NCI-H1436 (cell line): ENCODE measurements at regions not wholly inside any gene's neighbourhood (a gene's known extent, or its start where the extent isn't known, plus 50 kb on each side); places are given as distances from the start of the nearest gene placed in this dataset.

ENCODE experiments used
- DNase-seq: peaks from one replicate; lab custom pipeline; 2025; lab: John Stamatoyannopoulos, UW

DNA sequence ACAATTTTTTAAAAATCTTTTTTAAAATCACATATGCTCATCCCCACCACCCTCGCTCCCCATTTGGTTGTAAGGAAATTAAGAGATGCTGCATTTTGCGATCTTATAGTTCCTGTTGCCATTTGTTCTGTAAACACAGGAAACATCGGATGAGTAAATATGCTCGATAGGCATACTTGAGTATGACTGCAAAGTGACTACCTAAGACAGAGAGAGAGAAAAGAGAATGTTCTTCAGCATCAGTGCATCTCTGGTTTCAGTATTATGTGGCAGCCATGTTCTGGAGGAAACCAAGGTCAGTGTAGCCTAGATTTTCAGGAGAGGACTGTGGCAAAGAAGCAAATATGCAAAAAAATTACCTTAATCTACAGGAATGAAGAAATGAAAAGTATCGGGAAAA is 265.5 kb upstream of the FMN2 start:
- no peak for DNase-seq

DNA sequence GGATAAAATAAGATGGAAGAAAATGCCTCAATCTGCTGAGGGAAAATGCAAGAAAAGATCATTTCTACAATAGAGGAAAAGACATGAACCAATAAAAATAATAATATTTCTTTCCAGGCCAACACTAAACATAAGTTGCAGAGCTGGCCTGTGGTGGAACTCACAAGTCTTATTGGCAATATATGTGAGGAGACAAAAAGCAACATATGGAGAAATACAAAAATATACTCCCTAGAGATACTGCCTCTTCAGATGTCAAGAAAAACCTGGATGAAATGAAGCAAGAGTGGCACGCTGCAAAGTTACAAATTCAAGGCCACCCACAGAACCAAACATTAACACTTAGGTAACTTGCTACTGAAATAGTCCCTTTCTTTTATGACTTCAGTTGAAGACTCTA is 264.9 kb upstream of the FMN2 start:
- DNase-seq, result no peak

DNA sequence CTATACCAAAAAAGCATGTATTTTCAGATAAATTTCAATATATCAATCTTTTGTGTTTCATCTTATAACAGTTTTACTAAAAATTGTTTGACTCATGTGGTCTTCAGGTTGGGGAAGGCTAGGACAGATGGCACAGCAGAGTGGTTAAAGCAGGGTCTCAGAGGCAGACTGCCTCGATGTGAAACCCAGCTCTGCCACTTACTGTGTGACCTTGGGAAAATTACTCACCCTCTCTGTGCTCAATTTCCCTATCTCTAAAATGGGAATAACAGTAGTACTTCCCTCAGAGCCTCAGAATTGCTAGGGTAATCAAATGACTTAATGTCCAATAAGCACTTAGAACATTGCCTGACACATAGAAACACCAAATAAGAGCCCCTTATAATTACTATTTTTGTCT is 262.1 kb upstream of the FMN2 start:
- no peak for DNase-seq

DNA sequence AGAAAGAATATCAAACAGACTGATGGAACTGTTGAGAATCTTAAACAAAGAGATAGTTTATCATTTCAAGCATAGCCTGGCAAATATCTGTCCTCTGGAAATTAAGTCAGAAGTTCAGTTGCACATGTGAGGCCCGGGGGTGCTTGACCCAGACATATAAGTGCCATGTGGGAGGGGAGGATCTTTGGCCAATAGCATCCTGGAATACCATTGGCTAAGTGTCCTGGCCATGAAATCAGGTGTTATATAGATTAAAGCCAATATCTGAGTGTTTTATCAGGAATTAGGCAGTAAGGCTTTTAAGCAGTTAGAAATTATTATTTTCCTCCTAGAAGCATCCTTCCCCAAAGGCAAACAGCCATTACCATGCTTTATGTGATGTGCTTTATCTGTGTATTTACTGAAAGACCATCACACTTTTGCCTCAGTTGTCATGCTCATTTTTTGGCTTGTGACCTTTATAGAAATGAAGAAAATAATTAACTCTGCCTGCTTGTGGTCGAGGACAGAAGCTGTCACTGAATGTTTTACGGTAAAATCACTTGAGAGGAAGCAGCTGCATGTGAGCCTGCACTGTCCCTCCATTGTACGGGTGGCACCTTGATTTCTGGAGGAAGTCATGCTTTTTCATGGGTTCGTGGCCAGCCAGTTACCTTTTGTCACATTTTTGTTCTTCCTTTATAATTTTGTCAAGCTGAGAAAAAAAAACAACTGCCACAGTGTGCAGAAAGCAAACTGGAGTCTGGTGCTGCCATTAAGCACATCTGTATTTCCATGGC is 259.9 kb upstream of the FMN2 start:
- no peak for DNase-seq

GRCh38 chr1:239833723-239834122 is 258.0 kb upstream of the FMN2 start:
- DNase-seq, result peak; percentile 21

DNA sequence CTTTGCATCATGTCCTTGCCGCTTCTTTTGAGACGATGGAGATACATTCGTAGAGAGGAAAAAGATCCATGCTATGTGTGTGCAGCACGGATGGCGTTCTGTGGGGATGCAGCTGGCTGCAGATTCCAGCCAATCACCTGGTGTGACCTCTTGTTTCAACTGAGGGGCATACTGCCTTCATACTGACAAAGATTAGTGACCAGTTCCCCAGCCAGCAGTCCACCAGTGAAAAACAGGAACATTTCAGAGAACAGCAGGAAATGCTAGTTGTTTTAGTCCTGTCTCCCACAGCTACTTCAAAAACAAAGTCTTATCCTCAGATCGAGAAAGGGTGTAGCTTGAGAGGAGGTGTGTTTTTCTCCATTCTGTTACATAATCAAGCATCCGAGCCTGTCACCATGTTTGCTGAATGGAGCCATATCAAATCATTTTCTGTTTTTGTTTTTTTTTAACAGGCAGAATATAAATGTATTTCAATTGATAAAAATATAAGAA is 255.7 kb upstream of the FMN2 start:
- DNase-seq, result no peak

GRCh38 chr1:239840336-239840735 is 251.3 kb upstream of the FMN2 start:
- no peak for DNase-seq

DNA sequence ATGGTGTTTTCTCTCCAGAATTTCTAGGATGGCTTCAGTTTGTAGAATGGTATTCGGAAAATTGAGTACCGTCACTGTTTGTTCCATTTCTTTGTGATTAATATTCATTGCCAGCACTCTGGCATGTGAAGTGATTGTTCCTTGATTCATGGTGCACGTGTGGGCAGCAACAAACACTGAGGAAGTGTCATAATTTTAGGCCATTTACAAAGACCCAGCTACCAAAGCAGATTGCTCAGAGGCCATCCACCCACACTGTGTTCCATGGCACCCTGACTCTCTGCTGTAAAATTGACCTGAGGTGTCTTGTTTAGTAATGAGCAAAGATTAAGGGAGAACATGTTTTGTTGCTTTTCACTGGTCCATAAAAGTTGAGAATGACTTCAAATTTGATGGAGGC is 250.9 kb upstream of the FMN2 start:
- no peak for DNase-seq

DNA sequence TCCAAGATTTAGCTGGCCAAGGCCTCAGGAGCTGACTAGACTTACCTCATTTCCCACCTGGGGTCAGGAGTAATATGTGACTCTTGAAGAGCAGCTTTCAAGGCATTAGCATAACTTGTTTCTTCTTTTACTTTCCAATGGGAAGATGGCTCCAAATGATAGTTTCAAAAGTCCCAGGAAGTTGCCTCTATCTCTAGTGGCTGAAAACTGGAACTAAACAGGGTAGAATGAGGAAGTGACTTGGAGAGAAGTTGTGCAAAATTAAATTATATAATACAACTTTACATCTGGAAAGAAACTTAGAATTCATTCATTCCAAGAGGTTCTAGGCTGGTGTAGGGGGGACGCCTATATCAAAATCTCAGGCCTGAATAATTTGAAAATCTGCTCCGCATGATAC is 250.1 kb upstream of the FMN2 start:
- no peak for DNase-seq

GRCh38 chr1:239843541-239843940 is 248.1 kb upstream of the FMN2 start:
- DNase-seq, result no peak

DNA sequence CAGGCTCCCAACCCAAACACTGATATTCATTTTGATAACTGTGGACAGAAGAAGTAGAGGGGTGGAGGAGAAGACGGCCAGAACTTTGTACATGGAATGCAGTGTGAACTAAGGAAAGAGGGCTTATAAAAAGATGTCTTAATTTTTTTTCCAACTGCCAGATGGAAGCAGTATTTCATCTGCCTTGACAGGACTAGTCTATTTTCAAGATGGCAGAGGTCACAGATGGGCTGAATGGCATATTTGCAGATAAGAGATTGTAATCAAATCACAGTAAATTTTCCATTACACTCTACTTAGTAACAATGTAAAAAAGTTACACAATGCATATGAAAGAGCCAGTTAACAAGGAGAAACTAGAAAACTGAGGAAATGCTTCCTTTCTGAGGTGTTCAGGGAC is 246.8 kb upstream of the FMN2 start:
- no peak for DNase-seq

DNA sequence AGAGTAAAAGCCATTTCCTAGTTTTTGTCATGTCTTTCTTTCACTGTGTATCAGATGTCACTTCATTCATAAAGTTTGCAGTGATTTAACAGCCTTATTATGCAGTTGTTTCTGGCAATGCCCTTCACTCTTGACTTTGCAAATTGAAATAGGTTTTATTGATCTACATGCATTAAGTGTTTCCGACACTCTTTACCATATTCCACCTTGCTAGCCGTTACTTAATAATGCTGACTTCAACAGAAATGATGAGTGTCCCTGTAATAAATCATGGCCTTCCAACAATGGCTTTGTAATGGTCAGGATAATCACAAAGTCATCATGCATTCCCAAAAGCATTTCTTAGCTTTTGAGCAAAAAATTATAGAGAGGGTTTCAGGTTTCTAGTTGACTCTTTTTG is 236.8 kb upstream of the FMN2 start:
- peak; percentile 31 for DNase-seq

GRCh38 chr1:239856067-239856466 is 235.6 kb upstream of the FMN2 start:
- DNase-seq, result no peak

DNA sequence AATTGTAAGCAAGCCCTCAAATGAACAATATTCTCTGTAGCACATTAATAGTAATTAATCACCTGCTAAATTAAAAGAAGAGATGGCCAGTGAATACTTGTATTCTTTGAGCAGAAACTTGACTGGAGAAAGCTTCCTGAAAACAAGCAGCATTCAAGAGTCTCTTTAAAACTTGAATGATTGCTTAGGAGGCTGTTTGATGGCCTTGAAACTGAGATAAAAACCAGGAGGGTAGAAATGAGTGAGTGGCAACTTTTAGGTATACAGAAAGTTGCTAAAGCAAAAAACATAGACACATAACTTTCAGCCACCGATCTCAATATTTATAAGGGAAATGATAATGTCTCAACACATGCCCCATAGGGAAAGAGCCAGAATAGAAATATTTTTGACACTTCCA is 234.8 kb upstream of the FMN2 start:
- no peak for DNase-seq

DNA sequence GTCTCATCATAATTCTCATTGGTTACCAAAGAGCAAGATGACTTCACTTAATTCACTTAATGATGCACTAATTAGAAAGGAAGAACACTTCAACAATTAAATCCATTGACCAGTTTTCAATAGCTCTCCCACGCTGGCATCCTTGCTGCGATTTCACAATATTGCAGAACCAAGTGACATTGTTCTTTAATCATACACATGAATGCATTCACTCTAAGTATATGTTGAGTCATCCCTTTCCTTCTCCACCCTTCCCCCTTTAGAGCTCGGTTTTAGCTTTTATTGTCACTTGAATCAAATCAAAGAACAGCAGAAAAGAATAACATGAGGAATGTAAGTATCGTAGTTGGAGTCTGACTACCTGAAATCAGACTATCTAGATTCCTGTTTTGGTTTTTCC is 233.6 kb upstream of the FMN2 start:
- DNase-seq, result peak; percentile 35

DNA sequence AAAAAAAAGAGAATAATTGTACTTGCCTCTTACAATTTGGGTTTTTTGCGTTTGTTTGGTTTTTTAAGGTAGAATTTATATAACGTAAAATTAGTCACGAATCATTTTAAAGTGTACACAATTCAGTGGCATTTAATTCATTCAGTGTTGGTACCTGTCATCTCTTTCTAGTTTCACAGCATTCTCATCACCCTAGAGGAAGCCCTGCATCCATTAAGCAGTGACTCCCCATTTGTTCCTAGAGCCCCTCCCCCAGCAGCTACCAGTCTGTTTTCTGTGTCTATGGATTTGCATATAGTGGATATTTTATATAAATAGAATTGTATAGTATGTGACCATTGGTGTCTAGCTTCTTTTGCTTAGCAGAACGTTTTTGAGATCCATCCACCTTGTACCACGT is 233.2 kb upstream of the FMN2 start:
- DNase-seq, result no peak

DNA sequence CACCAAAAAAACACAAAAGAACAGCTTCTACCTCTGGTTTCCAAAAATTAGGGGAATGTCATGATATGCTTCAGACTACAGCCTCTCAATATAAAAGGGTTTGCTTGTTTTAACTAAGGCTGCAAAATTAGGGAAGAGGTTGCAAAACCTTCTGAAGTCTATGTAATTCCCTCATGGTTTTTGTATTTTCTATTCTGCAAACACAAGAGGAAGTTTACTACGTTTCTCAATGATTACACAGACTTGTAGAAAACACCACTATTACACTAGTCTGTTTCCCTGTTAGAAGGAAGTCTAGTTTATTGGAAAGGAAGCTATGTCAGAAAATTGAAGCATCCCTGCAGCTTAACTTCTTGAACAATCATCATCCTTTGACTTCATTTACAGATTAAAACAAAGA is 229.7 kb upstream of the FMN2 start:
- no peak for DNase-seq

DNA sequence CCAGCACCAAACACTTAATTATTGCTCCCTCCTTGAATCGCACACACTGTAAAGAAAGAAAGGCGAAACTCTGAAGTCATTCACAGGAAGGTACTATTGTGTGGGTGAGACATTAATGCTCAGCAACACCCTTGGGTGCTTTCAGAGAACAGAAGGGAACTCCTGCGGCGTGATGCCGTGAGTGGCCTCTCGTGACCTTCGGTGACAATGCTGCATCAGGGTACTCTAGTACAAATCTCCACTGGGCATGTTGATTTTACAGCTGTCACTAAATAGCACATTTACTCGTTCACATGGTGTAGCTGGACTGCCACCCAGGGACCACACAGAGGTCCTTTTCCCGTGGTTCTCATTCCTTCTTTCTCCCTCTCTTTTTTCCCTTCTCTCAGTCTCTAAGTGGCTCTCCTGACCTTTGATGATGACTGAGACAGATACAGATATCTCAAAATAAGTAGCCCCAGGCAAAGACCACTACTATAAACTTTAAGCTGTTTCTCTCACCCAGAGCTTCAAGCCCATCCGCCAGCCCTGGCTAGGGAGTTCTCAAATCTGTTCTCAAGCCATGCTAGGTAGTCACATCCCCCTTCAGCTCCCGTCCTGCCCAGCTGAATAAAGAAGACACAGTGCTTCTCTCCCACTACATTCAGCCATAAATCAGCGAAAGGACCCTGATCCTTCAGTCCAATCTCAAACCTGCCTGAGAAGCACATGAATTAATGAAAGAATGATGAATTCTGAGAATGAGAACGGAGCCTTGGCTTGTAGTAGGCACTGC is 223.4 kb upstream of the FMN2 start:
- no peak for DNase-seq

DNA sequence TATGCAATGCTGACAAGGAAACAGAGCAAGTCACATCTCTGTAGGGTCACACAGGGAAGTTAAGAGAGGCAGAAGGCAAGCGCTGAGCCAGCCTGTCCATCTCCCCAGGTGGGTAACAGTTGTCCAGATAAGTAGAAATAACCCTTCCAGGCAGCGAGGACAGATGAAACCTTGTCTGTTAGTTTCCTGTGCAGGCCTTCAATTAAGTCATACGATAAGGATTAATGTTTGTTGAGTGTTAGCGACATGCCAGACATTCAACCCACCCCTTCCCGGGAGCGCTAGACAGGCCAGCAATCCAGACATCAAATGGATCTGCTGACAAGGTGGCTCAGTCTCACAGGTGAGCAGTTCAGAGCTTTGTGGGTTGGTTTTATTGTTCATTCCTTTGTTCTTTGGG is 221.5 kb upstream of the FMN2 start:
- DNase-seq, result no peak

GRCh38 chr1:239872626-239873025 is 219.1 kb upstream of the FMN2 start:
- DNase-seq, result no peak

DNA sequence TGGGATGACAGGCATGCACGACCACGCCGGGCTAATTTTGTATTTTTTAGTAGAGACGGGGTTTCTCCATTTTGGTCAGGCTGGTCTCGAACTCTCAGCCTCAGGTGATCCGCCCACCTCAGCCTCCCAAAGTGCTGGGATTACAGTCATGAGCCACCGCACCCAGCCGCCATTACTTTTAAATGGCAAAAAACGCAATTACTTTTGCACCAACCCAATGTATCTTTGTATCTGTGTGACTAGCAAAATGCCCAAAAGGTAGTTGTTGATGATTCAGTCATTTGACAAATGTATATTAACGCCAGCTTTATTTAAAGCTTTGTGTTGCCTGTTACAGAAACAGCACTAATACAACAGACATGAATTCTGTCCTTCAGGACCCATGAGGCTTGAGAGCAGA is 216.9 kb upstream of the FMN2 start:
- no peak for DNase-seq

DNA sequence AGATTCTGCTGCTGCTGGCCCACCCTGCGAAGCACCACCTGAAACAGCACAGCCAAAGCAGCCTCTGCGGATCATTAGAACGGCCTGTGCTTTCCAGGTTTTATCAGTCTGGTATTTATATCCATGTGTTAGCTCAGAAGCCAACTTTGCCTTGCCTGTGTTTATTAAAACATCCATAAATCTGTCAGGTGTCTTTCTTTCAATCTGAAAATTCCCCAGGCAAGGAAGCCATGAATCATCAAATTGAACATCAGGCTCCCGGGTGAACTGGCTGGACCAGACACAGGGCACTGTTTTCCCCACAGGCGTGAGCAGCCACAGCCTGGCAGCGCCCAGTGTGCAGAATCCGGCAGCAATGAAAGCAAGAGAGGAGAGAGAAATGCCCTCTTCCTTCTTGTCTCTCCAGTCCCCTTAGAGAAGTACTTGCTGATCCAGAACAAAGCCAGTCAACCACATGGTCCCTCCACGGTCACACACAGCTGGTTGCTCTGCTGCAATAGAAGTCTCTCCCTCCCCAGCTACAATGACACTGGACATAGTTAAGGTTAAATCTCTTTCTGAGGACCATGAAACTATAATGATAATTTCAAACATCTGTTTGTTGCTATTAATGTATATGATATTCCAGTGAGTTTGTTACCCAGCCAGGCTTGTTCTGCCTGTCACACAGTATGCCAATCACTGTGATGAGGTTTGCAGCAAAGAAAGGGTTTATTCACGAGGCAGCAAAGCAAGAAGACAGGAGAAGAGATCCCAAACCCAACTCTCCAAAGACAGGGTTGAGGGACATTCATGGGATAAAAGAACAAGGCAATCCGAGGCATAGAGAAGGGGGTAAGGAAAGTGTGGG is 212.1 kb upstream of the FMN2 start:
- no peak for DNase-seq

DNA sequence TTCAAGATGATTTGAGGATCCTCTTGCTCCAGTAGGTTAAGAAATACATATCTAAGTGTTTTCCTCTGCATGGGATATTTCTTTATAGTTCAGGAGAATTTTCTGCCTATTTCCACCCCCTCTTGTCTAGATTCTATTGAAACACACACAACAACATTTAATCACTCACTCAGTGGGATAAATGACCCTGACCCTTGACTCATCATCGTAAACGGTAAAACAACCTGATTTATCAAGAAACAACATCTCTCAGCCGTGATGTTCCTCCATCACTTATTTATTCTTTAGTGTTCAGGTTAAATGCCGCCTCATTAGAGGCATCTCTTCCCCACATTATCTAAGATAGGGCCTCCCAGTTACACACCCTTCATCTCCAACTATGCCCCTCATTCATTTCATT is 208.7 kb upstream of the FMN2 start:
- DNase-seq, result no peak
